Omental fat pad (tissue), 3 donors: ENCODE measurements at regions not wholly inside any gene's neighbourhood (a gene's known extent, or its start where the extent isn't known, plus 50 kb on each side); places are given as distances from the start of the nearest gene placed in this dataset.
"Not testable (repeated sequence)": the region's sequence is repeated elsewhere in the genome, so short reads cannot be mapped to it uniquely, and the experiment has no call there.

Experiments
- ATAC-seq: fragments of 150-250 bp; one replicate; pipeline ENCODE4 v1.9.1; 2016; ENCODE audit warnings: mild to moderate bottlenecking, moderate library complexity; ENCODE audit not compliant: low FRiP score
- DNase-seq: peaks from one replicate; pipeline ENCODE4 v3.0.0-alpha.2; 2019; ENCODE audit warnings: low spot score
- TF ChIP-seq, protein P1 (sequence below), 3 donors: fragments of 450-650 bp; IDR thresholded peaks; one replicate each; pipeline ENCODE4 v1.5.1; 2016 to 2017; ENCODE audit warnings: antibody characterized with exemption in 3 of 3, mild to moderate bottlenecking in 3 of 3, moderate library complexity in 2 of 3

DNA sequence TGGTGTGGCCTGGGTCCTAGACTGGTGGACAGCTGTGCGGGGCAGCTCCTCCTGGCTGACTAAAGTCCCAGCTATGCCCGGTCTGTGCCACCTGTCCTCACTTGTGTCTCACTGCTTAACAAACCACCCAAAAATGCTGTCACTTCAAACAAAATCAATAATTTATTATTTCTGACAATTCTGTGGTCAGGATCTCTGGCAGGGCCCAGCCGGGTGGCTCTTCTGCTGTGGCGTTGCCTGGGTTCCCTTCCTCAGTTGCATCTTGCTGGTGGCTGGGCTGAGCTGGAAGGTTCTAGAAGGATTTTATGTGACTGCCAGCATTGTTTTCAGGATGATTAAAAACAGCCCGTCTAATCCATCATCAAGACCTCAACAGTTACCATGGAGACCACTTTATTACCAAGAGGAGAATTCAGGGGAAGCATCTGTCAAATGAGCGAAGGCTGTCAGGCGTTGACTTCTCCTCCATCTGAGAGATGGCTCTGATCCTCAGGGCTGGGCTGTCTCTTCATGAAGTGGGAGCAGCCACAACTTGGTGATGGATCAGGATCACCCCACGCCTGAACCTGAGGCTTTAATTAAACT is 280.6 kb upstream of the SFSWAP start:
- TF ChIP-seq, protein P1, sequence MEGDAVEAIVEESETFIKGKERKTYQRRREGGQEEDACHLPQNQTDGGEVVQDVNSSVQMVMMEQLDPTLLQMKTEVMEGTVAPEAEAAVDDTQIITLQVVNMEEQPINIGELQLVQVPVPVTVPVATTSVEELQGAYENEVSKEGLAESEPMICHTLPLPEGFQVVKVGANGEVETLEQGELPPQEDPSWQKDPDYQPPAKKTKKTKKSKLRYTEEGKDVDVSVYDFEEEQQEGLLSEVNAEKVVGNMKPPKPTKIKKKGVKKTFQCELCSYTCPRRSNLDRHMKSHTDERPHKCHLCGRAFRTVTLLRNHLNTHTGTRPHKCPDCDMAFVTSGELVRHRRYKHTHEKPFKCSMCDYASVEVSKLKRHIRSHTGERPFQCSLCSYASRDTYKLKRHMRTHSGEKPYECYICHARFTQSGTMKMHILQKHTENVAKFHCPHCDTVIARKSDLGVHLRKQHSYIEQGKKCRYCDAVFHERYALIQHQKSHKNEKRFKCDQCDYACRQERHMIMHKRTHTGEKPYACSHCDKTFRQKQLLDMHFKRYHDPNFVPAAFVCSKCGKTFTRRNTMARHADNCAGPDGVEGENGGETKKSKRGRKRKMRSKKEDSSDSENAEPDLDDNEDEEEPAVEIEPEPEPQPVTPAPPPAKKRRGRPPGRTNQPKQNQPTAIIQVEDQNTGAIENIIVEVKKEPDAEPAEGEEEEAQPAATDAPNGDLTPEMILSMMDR (IDR thresholded peaks at IDR 0.05): no peak
- ATAC-seq: no peak
- no peak for DNase-seq

DNA sequence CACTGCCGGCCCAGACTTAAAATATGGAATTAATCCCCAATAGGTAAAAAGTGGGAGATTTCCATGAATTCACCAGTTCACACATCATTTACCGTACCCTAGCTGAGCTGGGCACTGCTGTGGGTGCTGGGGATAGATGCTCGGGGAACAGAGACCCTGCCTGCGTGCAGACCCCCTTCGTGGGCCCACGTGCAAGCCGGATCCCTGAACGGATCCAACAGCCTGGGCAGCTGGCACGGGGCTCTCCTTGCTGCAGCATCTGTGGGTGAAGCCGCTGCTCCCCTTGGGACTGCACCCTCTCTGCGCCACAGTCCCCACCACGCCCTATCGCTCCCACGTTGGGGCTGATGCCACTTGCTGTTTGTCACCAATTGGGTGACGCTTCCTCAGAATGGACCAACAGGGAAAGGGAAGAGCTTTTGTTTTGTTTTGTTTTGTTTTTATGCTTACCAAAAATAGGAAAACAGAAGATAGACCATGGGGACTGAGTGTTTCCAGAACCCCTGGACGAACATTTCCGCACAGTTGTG is 279.7 kb upstream of the SFSWAP start:
- ATAC-seq, DNase-seq: not testable (repeated sequence)

DNA sequence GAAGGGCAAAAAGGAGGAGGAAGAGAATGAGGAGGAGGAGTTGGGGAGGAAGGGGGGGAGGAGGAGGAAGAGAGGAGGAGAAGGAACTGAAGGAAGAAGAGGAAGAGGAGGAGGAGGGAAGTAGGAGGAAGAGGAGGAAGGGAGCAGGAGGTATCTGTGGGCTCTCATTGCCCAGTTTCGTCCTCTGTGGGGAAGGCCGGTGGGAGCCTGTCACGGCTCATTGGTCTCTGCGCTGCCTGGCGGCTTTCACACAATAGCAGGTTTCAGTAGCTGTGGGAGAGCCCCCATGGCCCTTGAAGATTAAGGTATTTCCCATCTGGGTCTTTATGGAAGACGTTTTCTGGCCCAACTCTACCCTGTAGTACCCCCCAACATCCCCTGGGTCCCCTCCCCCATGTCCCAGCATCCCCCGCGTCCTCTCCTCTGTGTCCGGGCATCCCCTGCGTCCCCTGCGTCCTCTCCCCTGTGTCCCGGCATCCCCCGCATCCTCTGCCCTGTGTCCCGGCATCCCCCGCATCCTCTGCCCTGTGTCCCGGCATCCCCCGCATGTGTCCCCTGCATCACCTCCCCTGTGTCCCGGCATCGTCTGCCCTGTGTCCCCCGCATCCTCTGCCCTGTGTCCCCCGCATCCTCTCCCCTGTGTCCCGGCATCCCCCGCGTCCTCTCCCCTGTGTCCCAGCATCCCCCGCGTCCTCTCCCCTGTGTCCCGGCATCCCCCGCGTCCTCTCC is 278.2 kb upstream of the SFSWAP start:
- TF ChIP-seq, protein P1 (IDR thresholded peaks at IDR 0.05): no peak
- DNase-seq (no peak), ATAC-seq (no peak)

DNA sequence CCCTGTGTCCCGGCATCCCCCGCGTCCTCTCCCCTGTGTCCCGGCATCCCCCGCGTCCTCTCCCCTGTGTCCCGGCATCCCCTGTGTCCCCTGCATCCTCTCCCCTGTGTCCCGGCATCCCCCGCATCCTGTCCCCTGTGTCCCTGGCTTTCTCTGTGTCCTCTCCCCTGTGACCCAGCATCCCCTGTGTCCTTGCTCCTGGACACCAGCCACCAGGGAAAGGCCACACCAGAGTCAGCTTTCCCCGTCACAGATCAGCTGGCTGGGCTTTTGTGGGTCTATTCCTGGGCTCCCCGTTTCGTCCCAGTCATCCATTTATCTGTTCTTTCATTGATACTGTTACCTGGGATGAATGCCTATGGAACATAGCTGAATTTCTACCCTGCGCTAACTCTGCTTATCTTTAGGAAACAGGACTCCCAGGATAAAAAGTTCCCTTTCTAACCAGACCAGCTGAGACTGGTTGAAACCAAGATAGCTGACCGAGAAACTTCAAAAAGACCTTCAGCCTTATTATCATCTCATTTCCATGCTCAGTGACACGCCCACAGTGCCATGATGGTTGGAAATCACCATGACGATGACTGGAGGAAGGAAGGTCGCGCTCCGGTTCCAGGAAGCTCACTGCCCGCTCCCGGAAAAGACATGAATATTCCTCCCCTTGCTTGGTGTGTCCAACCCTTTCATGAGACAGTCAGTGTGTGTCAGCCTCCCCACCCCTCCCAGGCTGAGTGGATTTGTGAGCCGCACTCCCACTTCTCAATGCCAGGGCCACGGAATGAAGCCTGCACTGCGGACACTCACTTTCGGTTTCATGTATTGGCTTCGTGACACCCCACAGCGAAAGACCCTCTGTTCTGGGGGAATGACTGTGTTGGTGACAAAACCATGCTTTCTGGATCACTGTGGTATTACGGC is 276.4 kb upstream of the SFSWAP start:
- ATAC-seq (no peak), DNase-seq (no peak)
- TF ChIP-seq, protein P1 (IDR thresholded peaks at IDR 0.05): no peak

DNA sequence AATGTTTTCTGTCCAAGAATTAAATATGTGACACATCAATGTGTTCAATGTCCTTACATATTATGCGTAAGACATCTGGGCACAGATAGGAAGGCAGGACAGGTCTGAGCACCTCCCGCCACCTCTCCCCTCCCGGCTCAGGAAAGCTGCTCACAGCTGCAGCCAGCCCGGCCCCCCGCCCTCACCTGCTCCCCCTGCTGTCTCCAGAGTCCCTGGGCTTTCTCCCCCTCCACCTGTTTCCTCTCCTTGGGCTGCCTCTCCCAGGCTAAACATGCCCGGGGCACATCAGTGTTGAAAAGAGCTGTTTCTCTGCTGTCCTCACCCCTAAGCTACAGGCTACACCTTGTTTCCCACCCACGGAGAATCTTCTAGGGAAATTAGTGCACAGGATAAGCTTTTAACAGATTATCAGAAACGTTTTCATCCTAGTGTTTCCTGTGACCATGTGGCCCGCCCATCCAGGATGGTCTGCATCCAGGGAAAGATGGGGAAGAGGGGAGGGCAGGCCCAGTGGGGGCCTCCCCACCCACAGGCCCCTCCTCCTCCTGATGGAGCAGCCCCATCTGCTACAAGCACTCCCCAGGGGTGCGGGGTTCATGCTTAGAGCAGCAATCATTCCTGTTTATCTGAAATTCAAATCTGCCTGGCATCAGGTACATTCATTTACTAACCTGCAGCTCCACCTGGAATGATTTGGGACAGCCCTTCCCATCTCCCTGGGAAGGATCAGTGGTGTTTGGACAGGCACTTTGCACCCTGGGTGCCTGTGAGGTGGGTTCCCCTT is 273.8 kb upstream of the SFSWAP start:
- ATAC-seq (no peak), DNase-seq (no peak)
- TF ChIP-seq, protein P1 (IDR thresholded peaks at IDR 0.05): no peak

DNA sequence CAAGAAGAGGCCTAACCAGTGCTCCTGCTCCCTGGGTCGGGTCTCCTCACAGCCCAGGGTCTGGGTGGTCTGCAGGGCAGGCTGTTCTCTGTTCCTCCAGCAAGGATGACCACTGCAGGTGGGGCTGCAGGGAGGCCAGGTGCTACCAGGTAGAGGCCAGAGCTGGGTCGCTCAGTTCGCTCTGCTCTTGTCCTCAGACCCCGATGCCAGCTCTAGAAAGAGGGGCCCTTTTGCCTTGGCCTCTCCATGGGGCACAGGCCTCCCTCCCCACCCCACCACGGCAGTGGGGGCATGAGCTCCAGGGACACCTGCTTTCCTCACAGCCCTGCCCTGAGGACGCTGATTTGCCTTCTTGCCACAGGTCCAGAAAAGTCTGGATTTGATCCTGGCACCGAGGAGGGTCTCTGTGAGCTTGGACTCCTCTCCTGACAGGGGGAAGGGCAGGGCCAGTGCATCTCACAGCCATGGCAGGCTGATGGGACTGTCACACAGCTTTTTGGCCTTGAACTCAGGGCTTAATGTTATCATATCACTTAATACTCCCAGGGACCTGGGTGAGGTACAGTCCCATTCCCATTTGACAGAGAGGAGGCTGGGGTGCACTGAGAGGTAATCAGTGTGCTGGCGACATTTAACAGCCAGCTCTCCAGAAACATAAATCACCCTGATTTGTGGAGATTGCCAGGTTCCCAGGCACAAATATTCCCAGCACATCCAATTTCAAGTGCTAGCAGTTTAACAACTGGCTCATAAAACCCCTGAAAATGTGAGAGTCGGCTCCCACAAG is 273.0 kb upstream of the SFSWAP start:
- ATAC-seq: no peak
- DNase-seq: no peak
- TF ChIP-seq, protein P1 (IDR thresholded peaks at IDR 0.05): no peak

DNA sequence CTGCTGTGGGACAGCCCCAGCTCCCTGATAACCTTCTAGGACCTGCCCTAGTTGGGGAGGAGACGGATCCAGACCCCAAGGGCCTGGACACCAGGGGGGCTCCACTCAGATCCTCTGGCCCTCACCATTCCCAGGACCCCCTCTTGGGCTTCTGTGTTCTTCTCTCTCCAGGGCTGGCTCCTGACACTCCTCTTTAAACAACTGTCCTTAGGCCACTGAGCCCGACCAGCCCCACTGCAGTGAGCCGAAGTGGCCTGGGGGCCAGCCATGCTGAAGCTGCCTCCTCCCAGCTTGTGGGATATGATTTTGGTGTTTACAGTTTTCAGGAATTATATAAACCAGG is 272.4 kb upstream of the SFSWAP start:
- not testable (repeated sequence) for ATAC-seq, DNase-seq
